ENCODE measurements at regions not wholly inside any gene's neighbourhood (a gene's known extent, or its start where the extent isn't known, plus 50 kb on each side); places are given as distances from the start of the nearest gene placed in this dataset.
"Not testable (repeated sequence)": the region's sequence is repeated elsewhere in the genome, so short reads cannot be mapped to it uniquely, and the experiment has no call there.

- no peak for DNase-seq (ENCODE audit: low spot score)
These were observed 711.2 kb upstream of the SOX11 start for GRCh38 chr2:4980995-4981394.

DNA sequence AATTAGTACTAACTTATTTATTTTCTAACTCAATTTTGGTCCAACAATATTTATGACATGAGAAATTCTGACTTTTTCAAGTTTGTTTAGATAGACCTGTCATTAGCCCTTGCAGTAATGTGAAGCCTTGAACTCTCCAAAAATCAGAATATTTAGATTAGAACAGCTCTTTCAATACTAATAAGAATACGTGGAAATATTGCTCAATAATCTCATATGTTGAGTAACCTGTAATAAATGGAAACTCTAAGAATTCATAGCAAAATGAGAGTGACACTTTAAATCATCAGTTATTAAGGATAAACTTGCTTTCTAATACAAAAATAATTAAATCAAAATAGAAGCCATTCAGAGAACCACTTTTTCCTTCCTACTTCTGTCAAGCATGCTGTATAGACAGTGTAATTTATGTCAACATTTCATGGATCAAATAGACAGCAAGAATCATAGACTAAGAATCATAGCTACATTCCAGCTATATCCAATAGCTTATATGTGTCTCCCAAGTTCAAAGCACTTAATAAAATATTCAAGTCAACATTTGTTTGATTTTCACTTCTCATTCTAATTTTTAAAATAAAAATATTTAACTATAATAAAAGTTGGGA lies 710.3 kb upstream of the SOX11 start:
- no peak for DNase-seq (ENCODE audit: low spot score)

DNA sequence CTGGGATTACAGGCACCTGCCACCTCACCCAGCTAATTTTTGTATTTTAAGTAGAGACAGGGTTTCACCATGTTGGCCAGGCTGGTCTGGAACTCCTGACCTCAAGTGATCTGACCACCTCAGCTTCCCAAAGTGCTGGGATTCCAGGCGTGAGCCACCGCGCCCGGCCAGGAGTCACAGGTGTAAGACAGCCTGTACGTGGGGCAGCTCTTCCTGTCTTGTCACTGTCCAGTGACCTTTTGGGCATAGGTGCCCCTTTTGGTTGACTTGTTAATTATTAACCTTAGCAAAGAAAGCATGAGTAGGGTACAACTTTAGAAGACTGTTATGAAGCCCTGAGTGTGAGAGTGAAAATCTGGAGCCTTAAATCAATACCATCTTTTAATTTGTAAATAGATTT lies 703.7 kb upstream of the SOX11 start:
- DNase-seq (ENCODE audit: low spot score) = not testable (repeated sequence)

- peak; percentile 26 for DNase-seq (ENCODE audit: low spot score)
These were observed 700.0 kb upstream of the SOX11 start for GRCh38 chr2:4992226-4992625.

DNA sequence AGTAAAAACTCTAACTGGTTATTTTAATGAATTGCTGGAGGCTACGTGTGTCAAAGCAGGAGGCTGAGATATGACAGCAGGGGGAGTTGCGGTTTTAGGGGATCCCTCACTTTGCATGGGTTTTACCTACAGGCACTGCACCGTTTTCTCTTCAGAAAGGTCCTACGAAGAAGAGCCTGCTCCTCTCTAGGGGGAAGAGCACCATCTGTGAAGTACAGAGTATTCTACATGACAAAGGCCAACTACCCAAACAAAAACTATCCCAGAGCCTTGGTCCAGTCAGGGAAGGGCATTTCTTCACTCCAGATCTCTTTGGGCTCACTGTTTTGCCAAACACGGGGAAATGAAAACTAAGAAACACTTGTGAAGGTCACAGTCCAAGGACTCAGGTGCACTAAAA lies 696.7 kb upstream of the SOX11 start:
- no peak for DNase-seq (ENCODE audit: low spot score)

- no peak for DNase-seq (ENCODE audit: low spot score)
These were observed 684.6 kb upstream of the SOX11 start for GRCh38 chr2:5007596-5007995.

DNA sequence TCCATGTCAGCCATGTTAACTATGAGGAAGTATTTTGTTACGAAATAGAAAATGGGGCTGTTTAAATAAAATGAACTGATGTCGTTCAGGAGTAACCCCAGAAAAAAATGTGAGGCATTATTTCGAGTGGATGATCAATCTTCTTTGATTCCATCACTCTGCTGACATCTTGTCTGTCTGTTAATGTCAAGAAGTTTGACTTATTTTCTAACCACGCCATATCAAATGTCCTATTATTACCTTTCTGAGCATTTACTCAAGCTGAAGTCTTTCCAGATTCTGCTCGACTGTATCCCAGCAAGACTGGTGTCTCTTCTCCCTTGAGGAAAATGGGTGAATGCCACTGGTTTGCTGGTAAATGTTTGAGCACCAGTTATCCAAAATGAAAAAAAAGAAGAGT lies 672.9 kb upstream of the SOX11 start:
- no peak for DNase-seq (ENCODE audit: low spot score)

- DNase-seq (ENCODE audit: low spot score) = peak; percentile 12
These were observed 671.9 kb upstream of the SOX11 start for GRCh38 chr2:5020116-5020875.

- DNase-seq (ENCODE audit: low spot score) = no peak
These were observed 671.0 kb upstream of the SOX11 start for GRCh38 chr2:5021136-5021535.

DNA sequence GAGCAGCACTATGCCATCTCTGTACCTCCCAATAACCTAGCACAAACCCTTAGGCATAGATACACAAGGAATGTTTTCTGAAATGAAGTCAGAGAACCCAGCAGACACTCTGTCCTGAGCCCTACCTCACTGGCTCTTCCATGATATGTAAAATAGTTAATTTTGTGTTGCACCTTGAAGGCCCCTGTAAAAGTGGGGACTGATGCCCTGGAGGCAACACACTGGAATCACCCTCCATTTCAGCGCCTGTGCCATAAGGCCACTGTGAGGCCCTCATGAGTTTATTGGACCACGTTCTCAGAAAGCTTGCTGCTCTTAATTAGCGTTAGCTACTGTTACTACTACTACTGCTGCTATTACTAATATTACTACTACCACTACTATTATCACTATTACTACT lies 670.1 kb upstream of the SOX11 start:
- DNase-seq (ENCODE audit: low spot score) = peak; percentile 27

DNA sequence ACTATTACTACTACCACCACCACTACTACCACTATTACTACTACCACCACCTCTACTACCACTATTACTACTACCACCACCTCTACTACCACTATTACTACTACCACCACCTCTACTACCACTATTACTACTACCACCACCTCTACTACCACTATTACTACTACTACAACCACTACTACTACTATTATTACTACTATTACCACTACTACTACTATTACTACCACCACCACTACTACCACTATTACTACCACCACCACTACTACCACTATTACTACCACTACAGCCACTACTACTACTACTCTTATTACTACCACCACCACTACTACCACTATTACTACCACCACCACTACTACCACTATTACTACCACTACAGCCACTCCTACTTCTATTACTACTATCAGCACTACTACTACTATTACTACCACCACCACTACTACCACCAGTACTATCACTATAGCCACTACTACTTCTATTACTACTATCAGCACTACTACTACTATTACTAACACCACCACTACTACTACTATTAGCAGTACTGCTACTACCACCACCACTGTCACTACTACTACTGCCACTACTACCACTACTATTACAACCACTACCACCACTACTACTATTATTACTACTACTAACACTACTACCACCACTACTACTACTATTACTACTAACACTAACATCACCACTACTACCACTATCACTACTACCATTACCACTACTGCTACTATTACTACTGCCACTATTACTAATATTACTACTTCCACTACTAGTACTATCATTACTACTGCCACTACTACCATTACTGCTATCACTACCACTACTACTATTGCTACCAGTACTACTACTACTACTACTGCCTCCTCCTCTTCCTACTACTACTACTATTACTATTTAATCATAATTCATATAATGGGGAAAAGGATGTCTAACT lies 669.2 kb upstream of the SOX11 start:
- DNase-seq (ENCODE audit: low spot score) = not testable (repeated sequence)

DNA sequence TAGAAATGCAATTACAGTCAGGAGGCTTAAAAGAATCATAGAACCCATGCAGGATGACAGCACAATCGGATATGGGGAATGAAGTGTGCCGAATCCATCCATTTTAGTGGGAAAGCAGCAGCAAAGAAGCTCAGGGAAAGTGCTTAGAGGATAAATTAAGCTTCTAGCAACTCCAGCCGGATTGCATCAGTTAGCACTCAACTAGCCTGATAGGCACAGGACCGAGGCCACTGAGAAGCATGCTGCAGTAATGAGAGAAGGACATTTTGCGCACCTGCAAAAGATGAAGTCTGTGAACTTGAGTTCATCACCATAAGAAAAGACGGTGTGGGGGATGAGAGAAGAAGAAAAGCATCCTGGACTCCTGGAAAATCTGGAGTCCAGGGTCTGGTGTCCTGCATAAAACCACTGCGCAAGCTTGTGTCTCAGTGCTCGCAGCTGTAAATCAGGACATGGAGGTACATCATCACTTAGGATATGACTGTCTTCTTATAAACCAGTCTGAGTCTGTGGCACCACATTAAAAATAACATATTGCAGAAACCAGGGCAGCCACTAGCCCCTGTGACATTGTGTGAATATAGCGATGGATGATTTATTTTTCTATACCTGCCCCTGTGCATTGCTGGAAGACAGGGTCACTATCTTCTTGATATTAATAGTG lies 665.5 kb upstream of the SOX11 start:
- DNase-seq (ENCODE audit: low spot score) = no peak

GRCh38 chr2:5035057-5035488 lies 657.1 kb upstream of the SOX11 start:
- peak; percentile 55 for DNase-seq (ENCODE audit: low spot score)

GRCh38 chr2:5036256-5036655 lies 655.9 kb upstream of the SOX11 start:
- DNase-seq (ENCODE audit: low spot score) = no peak

DNA sequence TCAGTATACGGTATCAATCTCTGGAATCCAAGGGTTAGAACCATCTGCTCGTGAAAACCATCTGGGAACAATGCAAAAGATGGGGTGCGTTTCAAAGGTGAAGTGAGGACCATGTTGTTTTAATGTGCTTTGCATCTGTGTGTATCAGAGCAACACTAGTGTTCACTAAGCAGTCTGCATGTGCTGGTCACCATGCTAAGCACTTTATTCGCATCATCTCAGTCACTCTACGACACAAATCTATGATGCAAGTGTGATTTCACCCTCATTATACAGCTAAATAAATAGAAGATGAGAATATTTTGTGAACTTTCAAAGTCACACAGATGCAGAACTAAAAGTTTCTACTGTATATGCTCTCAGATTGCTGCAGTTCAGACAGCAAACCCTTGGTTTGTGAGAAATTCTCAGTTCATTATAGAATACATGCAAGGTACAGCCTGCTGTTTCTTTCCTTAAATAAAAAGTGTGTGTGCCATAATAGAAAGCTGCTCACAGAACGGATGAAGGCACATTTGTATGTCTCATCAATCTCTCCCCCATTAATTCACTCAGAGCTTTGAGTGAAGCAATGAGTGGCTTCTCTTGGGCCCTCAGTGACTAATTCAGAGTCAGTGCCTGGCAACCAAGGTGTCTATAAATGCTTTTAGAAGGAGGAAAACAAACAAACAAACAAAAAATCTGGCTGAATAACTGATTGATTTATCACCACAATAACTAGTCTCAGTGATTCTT lies 652.8 kb upstream of the SOX11 start:
- no peak for DNase-seq (ENCODE audit: low spot score)

- no peak for DNase-seq (ENCODE audit: low spot score)
These were observed 651.6 kb upstream of the SOX11 start for GRCh38 chr2:5040571-5040970.

DNA sequence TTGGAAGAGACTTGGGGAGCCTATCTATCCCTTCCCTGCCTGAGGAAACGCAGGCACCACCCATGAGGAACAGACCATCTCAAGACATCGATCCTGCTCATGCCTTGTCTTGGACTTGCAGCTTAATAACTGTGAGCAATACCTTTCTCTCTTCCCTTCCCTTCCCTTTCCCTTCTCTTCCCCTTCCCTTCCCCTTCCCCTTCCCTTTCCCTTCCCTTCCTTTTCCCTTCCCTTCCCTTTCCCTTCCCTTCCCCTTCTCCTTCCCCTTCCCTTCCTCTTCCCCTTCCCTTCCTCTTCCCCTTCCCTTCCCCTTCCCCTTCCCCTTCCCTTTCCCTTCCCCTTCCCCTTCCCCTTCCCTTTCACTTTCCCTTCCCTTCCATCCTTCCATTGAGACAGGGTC lies 650.7 kb upstream of the SOX11 start:
- no peak for DNase-seq (ENCODE audit: low spot score)

DNA sequence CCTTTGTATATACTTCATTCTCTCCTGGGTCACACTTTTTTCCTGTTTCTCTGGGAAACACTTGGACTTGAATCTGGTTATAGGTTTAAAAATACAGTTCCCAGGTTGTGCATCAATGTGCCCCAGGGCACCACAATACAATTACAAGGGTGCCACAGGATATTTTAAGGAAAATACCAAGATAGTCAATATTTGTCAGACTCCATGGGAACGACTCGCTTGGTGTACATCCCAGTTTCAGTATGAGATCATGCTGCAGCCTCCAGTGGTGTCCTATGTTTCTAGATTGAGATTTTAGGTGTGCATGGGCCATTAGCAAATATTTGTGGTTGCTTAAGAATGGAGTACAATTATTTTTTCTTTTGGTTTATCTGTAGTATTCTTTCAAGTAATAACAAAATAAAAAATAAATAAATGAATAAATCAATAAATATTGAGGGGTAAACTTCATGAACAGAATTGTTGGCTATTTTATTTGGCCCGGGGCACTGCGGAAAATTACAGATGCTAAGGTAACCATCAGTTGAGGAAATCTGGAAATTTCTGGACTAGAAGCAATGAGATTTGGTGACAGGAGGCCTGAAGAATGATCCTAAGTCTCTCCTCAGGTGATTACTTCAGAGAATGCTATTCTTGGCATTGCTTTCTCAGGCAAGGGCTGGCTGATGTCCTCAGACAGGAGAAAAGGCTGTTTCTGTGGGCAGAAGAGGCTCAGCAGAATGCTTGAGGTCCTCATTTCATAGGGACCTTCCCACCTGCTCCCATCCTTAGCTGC lies 649.3 kb upstream of the SOX11 start:
- DNase-seq (ENCODE audit: low spot score) = no peak

- DNase-seq (ENCODE audit: low spot score) = no peak
These were observed 640.9 kb upstream of the SOX11 start for GRCh38 chr2:5051300-5051699.

- no peak for DNase-seq (ENCODE audit: low spot score)
These were observed 639.3 kb upstream of the SOX11 start for GRCh38 chr2:5052905-5053304.
